ENCODE measurements at regions not wholly inside any gene's neighbourhood (a gene's known extent, or its start where the extent isn't known, plus 50 kb on each side); places are given as distances from the start of the nearest gene placed in this dataset.

DNA sequence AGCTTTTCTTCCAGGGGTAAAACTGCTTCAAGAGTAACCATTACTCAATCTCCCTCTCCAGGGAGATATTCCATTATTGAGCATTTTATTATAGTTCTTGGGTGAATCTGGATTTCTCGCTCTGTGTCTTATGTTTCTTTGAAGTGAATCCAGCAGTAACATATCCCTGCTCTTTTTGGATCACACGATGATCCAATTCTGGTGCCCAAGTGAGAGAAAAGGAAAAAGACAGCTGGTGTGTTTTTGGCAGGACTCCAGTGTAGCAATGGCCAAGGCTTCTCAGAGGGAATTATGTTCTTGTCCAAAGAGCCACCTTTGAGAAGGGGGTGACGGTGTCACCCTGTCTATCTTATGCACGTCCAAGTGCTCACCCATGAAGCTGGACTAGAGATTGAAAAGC lies 140.3 kb upstream of the ERRFI1 start:
- H2BK15ac ChIP-seq (ENCODE audit: low read length) = no peak overlapping the region
- H3K4me2 ChIP-seq (ENCODE audit: insufficient read depth in 1 of 2, low read depth in 2 of 2, low read length in 2 of 2) = peak overlapping the region; percentile 26 to 36; a peak in 2 of 4 replicates
- peak overlapping the region; percentile 96 for H3K4ac ChIP-seq (replicated peaks; ENCODE audit: insufficient read length, low read depth, low read length)
- CTCF ChIA-PET (ENCODE audit: partially characterized antibody) = interaction anchor here (0.7 to 4.0 kb wide), 18 partner anchors 10 to 191 kb away, joined by 3 to 46 read pairs (median 5); no protein-coding TSS in a partner anchor
- H4K5ac ChIP-seq (ENCODE audit: insufficient read length, low read depth, low read length) = peak overlapping the region; percentile 85
- POLR2A ChIA-PET (ENCODE audit: partially characterized antibody) = interaction anchor here (0.9 to 1.7 kb wide), 8 partner anchors 11 to 184 kb away, joined by 3 to 8 read pairs (median 4); partner anchors contain the start of gene ERRFI1
- H3K56ac ChIP-seq (replicated peaks; ENCODE audit: insufficient read length, low read depth, low read length) = peak overlapping the region; percentile 80
- H4K91ac ChIP-seq (replicated peaks; ENCODE audit: insufficient read length, low read length) = peak overlapping the region; percentile 100
- H2BK12ac ChIP-seq (ENCODE audit: low read depth, low read length) = peak overlapping the region; percentile 29; the same call in 1 of the 2 replicates
- peak overlapping the region; percentile 73 for H2BK20ac ChIP-seq (ENCODE audit: low read length)
- DNase-seq (ENCODE audit: low read depth in 1 of 2, low spot score in 2 of 2) (no peak), FAIRE-seq (no peak)
- H3K36me3 ChIP-seq (ENCODE audit: control insufficient read depth in 2 of 4, insufficient read depth in 4 of 4, low read length in 3 of 4) = no peaks in the 10 kb centered on the region
- no peak overlapping the region for H2AK5ac ChIP-seq (ENCODE audit: low read depth, low read length)
- H2BK5ac ChIP-seq (ENCODE audit: low read depth, low read length) = peak overlapping the region; percentile 100; the same call in 1 of the 2 replicates
- peak overlapping the region; percentile 95 for H3K18ac ChIP-seq (ENCODE audit: extremely low read depth, low read length)
- H3K9me3 ChIP-seq (ENCODE audit: insufficient read depth in 2 of 2, low read depth in 1 of 2, low read length in 1 of 2) = no peaks in the 10 kb centered on the region
- H3K14ac ChIP-seq (ENCODE audit: insufficient read length) = no peak overlapping the region
- no peaks in the 10 kb centered on the region for H3K79me1 ChIP-seq (ENCODE audit: low read depth, low read length)
- no peak overlapping the region for H3K4me3 ChIP-seq (ENCODE audit: extremely low read depth in 1 of 4, insufficient read depth in 2 of 4, low read depth in 3 of 4, low read length in 4 of 4)
- H4K20me1 ChIP-seq (replicated peaks in 1 of 2; ENCODE audit: control insufficient read depth in 1 of 2, insufficient read depth in 2 of 2, low read length in 2 of 2) = no peaks in the 10 kb centered on the region
- H3K27me3 ChIP-seq (replicated peaks in 1 of 4; ENCODE audit: control insufficient read depth in 3 of 4, extremely low read depth in 1 of 4, insufficient read depth in 3 of 4, low read length in 3 of 4) = no peaks in the 10 kb centered on the region
- TF ChIP-seq TAF7 (optimal IDR thresholded peaks at IDR 0.05; ENCODE audit: borderline replicate concordance, low read depth, low read length) (no peak), SIX5 (IDR thresholded peaks at IDR 0.05; ENCODE audit: low read depth, low read length) (no peak), KDM5A (IDR thresholded peaks at IDR 0.05; ENCODE audit: low read length) (no peak), RXRA (IDR thresholded peaks at IDR 0.05; ENCODE audit: insufficient read depth, low read depth, low read length) (no peak), CHD1 (IDR thresholded peaks at IDR 0.05; ENCODE audit: low read depth, low read length) (no peak), CBX5 (IDR thresholded peaks at IDR 0.05; ENCODE audit: low read depth, low read length) (no peak)
- no peaks in the 10 kb centered on the region for H3K79me2 ChIP-seq (ENCODE audit: control insufficient read depth in 1 of 2, insufficient read depth in 2 of 2, low read length in 2 of 2)
- 0 out of 2 replicates have a peak overlapping the region, but pooled peaks have one; percentile 9 for H2AFZ ChIP-seq (ENCODE audit: low read length)
- H3K4me1 ChIP-seq (replicated peaks in 1 of 4; ENCODE audit: control insufficient read depth in 3 of 4, insufficient read depth in 4 of 4, low read length in 3 of 4) = peaks cover 12 to 18% (median 15%) of the 10 kb centered on the region in 4 experiments
- no peak overlapping the region for H4K8ac ChIP-seq (ENCODE audit: extremely low read depth, insufficient read depth, low read length)
- 72% methylated on average over 4 of the region's 4 CpGs; no CpG with 5 or more reads in 1 of the 2 experiments for WGBS, 2 experiments (ENCODE audit: extremely low coverage in 1 of 2, insufficient coverage in 1 of 2, insufficient read length in 1 of 2, insufficient replicate concordance in 2 of 2, low coverage in 1 of 2, low lambda C conversion rate in 2 of 2, missing lambda C conversion rate in 1 of 2)
- H3K23me2 ChIP-seq (ENCODE audit: low read depth, low read length) = no peaks in the 10 kb centered on the region
- no peak overlapping the region for H3K9ac ChIP-seq (replicated peaks in 1 of 4; ENCODE audit: extremely low read depth in 1 of 4, low read depth in 3 of 4, low read length in 3 of 4)
- peak overlapping the region; percentile 75; the same call in 1 of the 2 replicates for H3K27ac ChIP-seq (ENCODE audit: low read depth, low read length)
- H3K23ac ChIP-seq (ENCODE audit: insufficient read length) = no peak overlapping the region
- peak overlapping the region; percentile 99 for H2BK120ac ChIP-seq (replicated peaks; ENCODE audit: low read depth, low read length)

All from H1 (cell line).